Ectodermal cell (in vitro differentiated cells): ENCODE measurements at regions not wholly inside any gene's neighbourhood (a gene's known extent, or its start where the extent isn't known, plus 50 kb on each side); places are given as distances from the start of the nearest gene placed in this dataset.
"Not testable (repeated sequence)": the region's sequence is repeated elsewhere in the genome, so short reads cannot be mapped to it uniquely, and the experiment has no call there.

Source experiments
- H3K27ac ChIP-seq: 2 replicates; pipeline ENCODE4 v1.7.0; 2013; ENCODE audit warnings: mild to moderate bottlenecking, low read depth, low read length; ENCODE audit not compliant: insufficient read depth, poor library complexity, severe bottlenecking
- H3K27me3 ChIP-seq: 2 replicates; pipeline ENCODE4 v1.7.0; 2013; ENCODE audit warnings: mild to moderate bottlenecking, low read length; ENCODE audit not compliant: insufficient read depth, control insufficient read depth, poor library complexity, severe bottlenecking
- H3K36me3 ChIP-seq: one replicate; pipeline ENCODE4 v1.7.0; 2013; ENCODE audit warnings: low read length; ENCODE audit not compliant: control insufficient read depth, insufficient read depth
- H3K4me1 ChIP-seq: one replicate; pipeline ENCODE4 v1.7.0; 2013; ENCODE audit warnings: low read length; ENCODE audit not compliant: control insufficient read depth, insufficient read depth
- H3K4me3 ChIP-seq: 2 replicates; pipeline ENCODE4 v1.7.0; 2013; ENCODE audit warnings: low read depth, low read length, control low read depth; ENCODE audit not compliant: insufficient read depth
- H3K9me3 ChIP-seq: 2 replicates; pipeline ENCODE4 v1.7.0; 2013; ENCODE audit warnings: mild to moderate bottlenecking, low read length, moderate library complexity; ENCODE audit not compliant: control insufficient read depth
- WGBS, 2 experiments: methylation state at CpG; one replicate each; pipeline ENCODE4 v1.1.7; 2013; ENCODE audit warnings: missing lambda C conversion rate in 2 of 2; 5-methylcytosine and 5-hydroxymethylcytosine counted together

DNA sequence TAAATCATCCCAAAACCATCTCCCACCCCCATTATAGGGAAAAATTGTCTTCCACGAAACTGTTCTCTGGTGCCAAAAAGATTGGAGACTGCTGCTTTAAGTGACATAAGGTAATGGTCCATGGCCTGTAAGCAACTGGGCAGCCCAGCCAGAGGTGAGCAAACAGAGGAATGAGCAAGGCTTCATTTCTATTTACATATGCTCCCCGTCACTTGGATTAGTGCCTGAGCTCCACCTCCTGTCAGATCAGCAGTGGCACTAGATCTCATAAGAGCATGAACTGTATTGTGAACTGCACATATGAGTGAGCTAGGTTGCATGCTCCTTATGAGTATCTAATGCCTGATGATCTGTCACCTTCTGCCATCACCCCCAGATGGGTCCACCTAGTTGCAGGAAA lies 1159.8 kb upstream of the ALCAM start:
- Histone ChIP-seq H3K4me1 (no peaks in the 10 kb centered on the region), H3K36me3 (no peaks in the 10 kb centered on the region), H3K27ac (no peak overlapping the region), H3K4me3 (no peak overlapping the region), H3K9me3 (no peaks in the 10 kb centered on the region), H3K27me3 (no peaks in the 10 kb centered on the region)
- 79 to 89% methylated on average over 2 of the region's 2 CpGs for WGBS, 2 experiments

- no peaks in the 10 kb centered on the region for H3K4me1 ChIP-seq
- 40% methylated on average over 1 of the region's 1 CpG; no CpG with 5 or more reads in 1 of the 2 experiments for WGBS, 2 experiments
- no peaks in the 10 kb centered on the region for H3K36me3 ChIP-seq
- no peaks in the 10 kb centered on the region for H3K9me3 ChIP-seq
- no peak overlapping the region for H3K27ac ChIP-seq
- no peak overlapping the region for H3K4me3 ChIP-seq
- no peaks in the 10 kb centered on the region for H3K27me3 ChIP-seq
Measured at GRCh38 chr3:104214277-104214676, 1152.4 kb upstream of the ALCAM start.

GRCh38 chr3:104214937-104215336 lies 1151.8 kb upstream of the ALCAM start:
- no peaks in the 10 kb centered on the region for H3K27me3 ChIP-seq
- H3K36me3 ChIP-seq, result no peaks in the 10 kb centered on the region
- H3K27ac ChIP-seq, result no peak overlapping the region
- no peaks in the 10 kb centered on the region for H3K9me3 ChIP-seq
- 84 to 92% methylated on average over 2 of the region's 2 CpGs for WGBS, 2 experiments
- H3K4me3 ChIP-seq, result no peak overlapping the region
- H3K4me1 ChIP-seq, result no peaks in the 10 kb centered on the region

DNA sequence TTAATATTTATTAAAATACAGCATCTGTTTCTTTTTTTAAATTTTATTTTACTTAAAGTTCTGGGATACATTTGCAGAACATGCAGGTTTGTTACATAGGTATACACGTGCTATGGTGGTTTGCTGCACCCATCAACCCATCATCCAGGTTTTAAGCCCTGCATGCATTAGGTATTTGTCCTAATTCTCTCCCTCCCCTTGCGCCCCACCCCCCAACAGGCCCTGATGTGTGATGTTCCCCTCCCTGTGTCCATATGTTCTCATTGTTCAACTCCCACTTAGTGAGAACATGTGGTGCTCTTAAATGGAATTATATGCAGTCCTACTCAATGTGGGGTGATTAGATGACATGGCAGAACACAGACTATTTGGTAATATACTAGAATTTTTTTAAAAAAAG lies 1147.7 kb upstream of the ALCAM start:
- H3K27ac ChIP-seq, H3K4me3 ChIP-seq, H3K36me3 ChIP-seq, H3K27me3 ChIP-seq, H3K4me1 ChIP-seq, H3K9me3 ChIP-seq: not testable (repeated sequence)
- 89 to 95% methylated on average over 2 of the region's 2 CpGs for WGBS, 2 experiments

DNA sequence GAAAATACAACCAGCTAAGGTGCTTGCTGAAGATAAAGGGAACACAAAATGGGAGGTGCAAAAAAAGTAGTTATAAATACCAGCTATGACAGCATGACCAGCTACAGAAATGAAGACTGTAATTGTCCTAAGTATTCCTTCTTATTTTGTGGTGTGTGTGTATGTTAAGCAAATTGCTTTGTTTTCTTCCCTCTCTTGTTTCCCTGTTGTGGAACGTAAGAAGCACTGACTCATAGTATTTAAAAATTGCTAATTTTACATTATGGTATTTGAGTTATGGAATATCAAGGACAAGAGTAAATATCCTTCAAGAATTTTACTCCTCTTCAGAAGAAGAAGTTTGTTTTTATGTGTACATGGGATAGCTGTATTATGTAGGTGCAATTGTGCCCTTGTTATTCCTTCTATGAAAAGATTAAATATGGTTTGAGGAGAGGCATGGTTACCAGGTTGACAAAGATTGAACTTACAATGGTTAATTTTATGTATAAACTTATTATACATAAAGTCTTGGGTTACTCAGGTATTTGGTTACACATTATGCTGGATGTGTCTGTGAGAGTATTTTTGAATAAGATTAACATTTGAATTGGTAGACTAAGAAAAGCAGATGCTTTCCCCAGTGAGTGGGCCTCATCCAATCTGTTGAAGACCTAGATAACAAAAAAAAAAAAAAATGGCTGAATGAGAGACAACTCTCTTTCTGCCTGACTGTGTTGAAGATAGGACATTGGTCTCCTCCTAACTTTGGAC lies 1132.1 kb upstream of the ALCAM start:
- Histone ChIP-seq H3K27me3 (no peaks in the 10 kb centered on the region), H3K4me3 (no peak overlapping the region), H3K9me3 (no peaks in the 10 kb centered on the region), H3K4me1 (no peaks in the 10 kb centered on the region), H3K36me3 (no peaks in the 10 kb centered on the region), H3K27ac (no peak overlapping the region)
- WGBS, 2 experiments, result no CpG with 5 or more reads among the region's 1 CpG

- 80 to 87% methylated on average over 2 to 3 of the region's 4 CpGs for WGBS, 2 experiments
- Histone ChIP-seq H3K4me1 (no peaks in the 10 kb centered on the region), H3K36me3 (no peaks in the 10 kb centered on the region), H3K27ac (no peak overlapping the region), H3K9me3 (no peaks in the 10 kb centered on the region), H3K27me3 (no peaks in the 10 kb centered on the region), H3K4me3 (no peak overlapping the region)
Measured at GRCh38 chr3:104244680-104245220, 1122.0 kb upstream of the ALCAM start.

- Histone ChIP-seq H3K27me3 (no peaks in the 10 kb centered on the region), H3K4me3 (no peak overlapping the region), H3K27ac (no peak overlapping the region), H3K9me3 (no peaks in the 10 kb centered on the region), H3K36me3 (no peaks in the 10 kb centered on the region), H3K4me1 (no peaks in the 10 kb centered on the region)
- WGBS, 2 experiments, result 87% methylated on average over 3 of the region's 3 CpGs
Measured at GRCh38 chr3:104245261-104245660, 1121.4 kb upstream of the ALCAM start.

DNA sequence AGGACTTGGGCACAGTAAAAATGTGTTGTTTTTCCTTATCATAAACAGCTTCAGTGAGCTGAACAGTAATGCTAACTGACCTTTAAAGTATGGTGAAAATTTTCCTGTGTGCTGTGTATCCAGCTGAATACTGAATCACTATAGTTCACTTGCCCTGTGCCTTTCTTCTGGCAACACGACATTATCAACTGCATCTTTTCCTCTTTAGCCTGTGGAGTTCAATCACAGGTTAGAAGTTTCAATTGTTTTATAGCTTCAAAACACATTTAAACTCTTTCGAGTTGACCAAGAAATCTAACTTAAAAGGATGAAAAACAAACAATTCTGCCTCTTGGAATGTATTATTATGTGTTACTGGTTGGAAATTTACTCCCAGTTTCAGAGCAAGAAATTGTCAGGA lies 1120.7 kb upstream of the ALCAM start:
- Histone ChIP-seq H3K9me3 (no peaks in the 10 kb centered on the region), H3K4me1 (no peaks in the 10 kb centered on the region), H3K27me3 (no peaks in the 10 kb centered on the region), H3K4me3 (no peak overlapping the region), H3K27ac (no peak overlapping the region), H3K36me3 (no peaks in the 10 kb centered on the region)
- WGBS, 2 experiments, result 71 to 87% methylated on average over 1 to 2 of the region's 2 CpGs

DNA sequence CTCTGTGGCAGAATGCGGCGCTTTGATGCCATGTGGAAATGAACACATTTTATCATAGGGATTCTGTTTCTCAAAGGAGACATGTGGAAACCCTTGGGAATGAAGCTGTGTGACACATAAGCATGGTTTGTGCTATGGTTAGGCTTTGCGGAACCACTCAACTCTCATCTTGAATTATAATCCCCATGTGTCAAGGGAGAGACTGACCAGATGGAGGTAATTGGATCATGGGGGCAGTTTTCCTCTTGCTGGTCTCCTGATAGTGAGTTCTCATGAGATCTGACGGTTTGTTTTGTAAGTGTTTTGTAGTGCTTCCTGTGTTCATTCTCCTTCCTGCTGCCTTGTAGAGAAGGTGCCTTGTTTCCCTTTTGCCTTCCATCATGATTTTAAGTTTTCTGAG lies 1109.2 kb upstream of the ALCAM start:
- Histone ChIP-seq H3K27ac (no peak overlapping the region), H3K4me1 (peaks cover 3% of the 10 kb centered on the region), H3K36me3 (no peaks in the 10 kb centered on the region), H3K9me3 (no peaks in the 10 kb centered on the region), H3K27me3 (no peaks in the 10 kb centered on the region), H3K4me3 (no peak overlapping the region)
- 88 to 97% methylated on average over 4 of the region's 4 CpGs for WGBS, 2 experiments

GRCh38 chr3:104263477-104263876 lies 1103.2 kb upstream of the ALCAM start:
- 100% methylated on average over 2 of the region's 2 CpGs for WGBS, 2 experiments
- no peaks in the 10 kb centered on the region for H3K4me1 ChIP-seq
- H3K4me3 ChIP-seq, result no peak overlapping the region
- H3K9me3 ChIP-seq, result no peaks in the 10 kb centered on the region
- no peaks in the 10 kb centered on the region for H3K27me3 ChIP-seq
- no peaks in the 10 kb centered on the region for H3K36me3 ChIP-seq
- H3K27ac ChIP-seq, result no peak overlapping the region
